Fibroblast of lung (primary cell): ENCODE measurements at regions not wholly inside any gene's neighbourhood (a gene's known extent, or its start where the extent isn't known, plus 50 kb on each side); places are given as distances from the start of the nearest gene placed in this dataset.

Experiments used
- DNase-seq, 2 donors: peaks; one replicate each; pipeline versions ENCODE4 v3.0.0 to v3.0.0-alpha.2; 2010; ENCODE audit warnings: low read depth in 2 of 2
- H2AFZ ChIP-seq: 2 replicates; pipeline ENCODE4 v1.5.1; 2012; ENCODE audit warnings: low read length, control low read depth, inconsistent platforms
- H3K27ac ChIP-seq: 2 replicates; pipeline ENCODE4 v1.5.1; 2011; ENCODE audit warnings: low read length, control low read depth; ENCODE audit not compliant: insufficient read depth
- H3K27me3 ChIP-seq: 2 replicates; pipeline ENCODE4 v1.5.1; 2011; ENCODE audit warnings: mild to moderate bottlenecking, low read length; ENCODE audit not compliant: control insufficient read depth, insufficient read depth
- H3K36me3 ChIP-seq: 2 replicates; pipeline ENCODE4 v1.5.1; 2011; ENCODE audit warnings: low read length; ENCODE audit not compliant: control insufficient read depth, insufficient read depth
- H3K4me1 ChIP-seq: 2 replicates; pipeline ENCODE4 v1.5.1; 2011; ENCODE audit warnings: low read length; ENCODE audit not compliant: control insufficient read depth, insufficient read depth; ENCODE audit errors: extremely low read depth
- H3K4me2 ChIP-seq: 2 replicates; pipeline ENCODE4 v1.5.1; 2011; ENCODE audit warnings: low read length, control low read depth; ENCODE audit not compliant: insufficient read depth; ENCODE audit errors: extremely low read depth
- H3K4me3 ChIP-seq, 4 experiments: fragments of 200-600 bp in 1 of 4; sonication (generic) in 1 of 4; replicated peaks in 1 of 4; 2 replicates each; pipeline ENCODE4 v1.5.1; 2011 to 2016; ENCODE audit warnings: low read length in 4 of 4, low read depth in 3 of 4, mild to moderate bottlenecking in 3 of 4, control low read depth in 2 of 4, inconsistent platforms in 1 of 4, mixed read lengths in 1 of 4; ENCODE audit not compliant: insufficient read depth in 1 of 4; ENCODE audit errors: control extremely low read depth in 1 of 4
- H3K79me2 ChIP-seq: 2 replicates; pipeline ENCODE4 v1.5.1; 2012; ENCODE audit warnings: mild to moderate bottlenecking, low read length, inconsistent platforms; ENCODE audit not compliant: control insufficient read depth, insufficient read depth
- H3K9ac ChIP-seq: 2 replicates; pipeline ENCODE4 v1.5.1; 2011; ENCODE audit warnings: mild to moderate bottlenecking, low read length, control low read depth; ENCODE audit not compliant: insufficient read depth
- H3K9me3 ChIP-seq: 2 replicates; pipeline ENCODE4 v1.5.1; 2012; ENCODE audit warnings: low read depth, low read length; ENCODE audit not compliant: control insufficient read depth, insufficient read depth
- H4K20me1 ChIP-seq: 2 replicates; pipeline ENCODE4 v1.5.1; 2011; ENCODE audit warnings: low read length; ENCODE audit not compliant: control insufficient read depth, insufficient read depth; ENCODE audit errors: extremely low read depth
- CTCF ChIP-seq, 2 donors: IDR thresholded peaks in 1 of 2; conservative IDR thresholded peaks in 1 of 2; 1 replicate in 1 of 2; 2 replicates in 1 of 2; pipeline ENCODE4 v1.5.1; 2011 to 2012; ENCODE audit warnings: low read length in 2 of 2, control low read depth in 1 of 2, inconsistent platforms in 1 of 2, low read depth in 1 of 2, mild to moderate bottlenecking in 1 of 2
- EZH2 ChIP-seq: IDR thresholded peaks from 2 replicates; pipeline ENCODE4 v1.5.1; 2012; ENCODE audit warnings: low read length, control low read depth, mild to moderate bottlenecking; ENCODE audit errors: missing control alignments

- no peak overlapping the region for H3K27ac ChIP-seq
- TF ChIP-seq EZH2, result no peak
- no peak for TF ChIP-seq CTCF (conservative IDR thresholded peaks at IDR 0.05 in 1 of 2, IDR thresholded peaks at IDR 0.05 in 1 of 2; ENCODE audit: low read depth in 1 of 2, low read length in 2 of 2)
- peaks cover 2% of the 10 kb centered on the region for H3K9me3 ChIP-seq
- H3K4me1 ChIP-seq, result no peaks in the 10 kb centered on the region
- no peaks in the 10 kb centered on the region for H3K79me2 ChIP-seq
- no peaks in the 10 kb centered on the region for H3K36me3 ChIP-seq
- H3K27me3 ChIP-seq, result no peaks in the 10 kb centered on the region
- no peak overlapping the region for H3K4me3 ChIP-seq
- no peak overlapping the region for H3K9ac ChIP-seq
- H4K20me1 ChIP-seq, result no peaks in the 10 kb centered on the region
- DNase-seq, result no peak
- no peak overlapping the region for H2AFZ ChIP-seq
- no peak overlapping the region for H3K4me2 ChIP-seq
Measured at GRCh38 chr10:128435811-128436210, 309.6 kb upstream of the MKI67 start.

- H3K4me2 ChIP-seq, result no peak overlapping the region
- H3K4me1 ChIP-seq, result no peaks in the 10 kb centered on the region
- H3K4me3 ChIP-seq, result no peak overlapping the region
- no peak for DNase-seq
- no peaks in the 10 kb centered on the region for H3K27me3 ChIP-seq
- H4K20me1 ChIP-seq, result no peaks in the 10 kb centered on the region
- H2AFZ ChIP-seq, result no peak overlapping the region
- TF ChIP-seq CTCF (conservative IDR thresholded peaks at IDR 0.05 in 1 of 2, IDR thresholded peaks at IDR 0.05 in 1 of 2; ENCODE audit: low read depth in 1 of 2, low read length in 2 of 2), result no peak
- no peak for TF ChIP-seq EZH2
- peaks cover 2% of the 10 kb centered on the region for H3K9me3 ChIP-seq
- H3K27ac ChIP-seq, result no peak overlapping the region
- H3K79me2 ChIP-seq, result no peaks in the 10 kb centered on the region
- H3K36me3 ChIP-seq, result no peaks in the 10 kb centered on the region
- H3K9ac ChIP-seq, result no peak overlapping the region
Measured at GRCh38 chr10:128437786-128438345, 311.6 kb upstream of the MKI67 start.

- Histone ChIP-seq H3K27me3 (no peaks in the 10 kb centered on the region), H4K20me1 (no peaks in the 10 kb centered on the region), H3K79me2 (no peaks in the 10 kb centered on the region), H3K9me3 (peaks cover 2% of the 10 kb centered on the region), H3K27ac (no peak overlapping the region), H3K4me2 (no peak overlapping the region), H3K4me1 (no peaks in the 10 kb centered on the region), H3K4me3 (no peak overlapping the region), H3K36me3 (no peaks in the 10 kb centered on the region), H3K9ac (no peak overlapping the region), H2AFZ (no peak overlapping the region)
- DNase-seq, result no peak
- no peak for TF ChIP-seq EZH2
- TF ChIP-seq CTCF (conservative IDR thresholded peaks at IDR 0.05 in 1 of 2, IDR thresholded peaks at IDR 0.05 in 1 of 2; ENCODE audit: low read depth in 1 of 2, low read length in 2 of 2), result no peak
Measured at GRCh38 chr10:128438417-128439063, 312.3 kb upstream of the MKI67 start.
